Mesenchymal stem cell (in vitro differentiated cells and primary cell): ENCODE measurements at regions not wholly inside any gene's neighbourhood (a gene's known extent, or its start where the extent isn't known, plus 50 kb on each side); places are given as distances from the start of the nearest gene placed in this dataset.

Experiments used
- DNase-seq: peaks from one replicate; pipeline ENCODE4 v3.0.0-alpha.2; 2013
- H2AFZ ChIP-seq: one replicate; pipeline ENCODE4 v1.6.1; 2013; ENCODE audit warnings: low read depth, mild to moderate bottlenecking, control low read depth, inconsistent platforms, low read length, moderate library complexity
- H2AK5ac ChIP-seq: 2 replicates; pipeline ENCODE4 v1.6.1; 2013; ENCODE audit warnings: low read length, moderate library complexity, mild to moderate bottlenecking, inconsistent platforms; ENCODE audit not compliant: severe bottlenecking
- H2BK120ac ChIP-seq: one replicate; pipeline ENCODE4 v1.6.1; 2013; ENCODE audit warnings: low read depth, mild to moderate bottlenecking, inconsistent platforms, low read length, moderate library complexity
- H2BK12ac ChIP-seq, 2 experiments: one replicate each; pipeline ENCODE4 v1.6.1; 2013; ENCODE audit warnings: inconsistent platforms in 2 of 2, low read length in 2 of 2, mild to moderate bottlenecking in 2 of 2, moderate library complexity in 2 of 2, control low read depth in 1 of 2
- H2BK15ac ChIP-seq: one replicate; pipeline ENCODE4 v1.6.1; 2013; ENCODE audit warnings: mild to moderate bottlenecking, low read depth, inconsistent platforms; ENCODE audit not compliant: poor library complexity, severe bottlenecking
- H2BK5ac ChIP-seq: 2 replicates; pipeline ENCODE4 v1.6.1; 2013; ENCODE audit warnings: low read depth, mild to moderate bottlenecking, low read length, control low read depth, inconsistent platforms; ENCODE audit not compliant: poor library complexity, severe bottlenecking
- H3K14ac ChIP-seq, 2 experiments: one replicate each; pipeline ENCODE4 v1.6.1; 2013; ENCODE audit warnings: inconsistent platforms in 2 of 2, low read length in 2 of 2, control low read depth in 1 of 2, mild to moderate bottlenecking in 1 of 2, moderate library complexity in 1 of 2
- H3K18ac ChIP-seq, 2 experiments: one replicate each; pipeline ENCODE4 v1.6.1; 2013; ENCODE audit warnings: inconsistent platforms in 2 of 2, low read length in 2 of 2, control low read depth in 1 of 2, low read depth in 1 of 2, mild to moderate bottlenecking in 1 of 2
- H3K23ac ChIP-seq, 2 experiments: one replicate each; pipeline ENCODE4 v1.6.1; 2013; ENCODE audit warnings: inconsistent platforms in 2 of 2, low read length in 2 of 2, mild to moderate bottlenecking in 2 of 2, moderate library complexity in 2 of 2, control low read depth in 1 of 2
- H3K27ac ChIP-seq: 2 replicates; pipeline ENCODE4 v1.5.1; 2013; ENCODE audit warnings: mild to moderate bottlenecking, moderate library complexity, low read length, control low read depth, inconsistent platforms; ENCODE audit not compliant: poor library complexity, severe bottlenecking
- H3K27me3 ChIP-seq, 2 experiments: 2 replicates each; pipeline versions ENCODE4 v1.6.1 to v1.7.0; 2013; ENCODE audit warnings: low read length in 2 of 2, mild to moderate bottlenecking in 2 of 2, moderate library complexity in 2 of 2, control low read depth in 1 of 2, inconsistent platforms in 1 of 2; ENCODE audit not compliant: control insufficient read depth in 1 of 2, insufficient read depth in 1 of 2
- H3K36me3 ChIP-seq, 2 experiments: 2 replicates each; pipeline versions ENCODE4 v1.6.1 to v1.7.0; 2013; ENCODE audit warnings: low read length in 2 of 2, control low read depth in 1 of 2, inconsistent platforms in 1 of 2, low read depth in 1 of 2, mild to moderate bottlenecking in 1 of 2; ENCODE audit not compliant: insufficient read depth in 2 of 2, control insufficient read depth in 1 of 2
- H3K4ac ChIP-seq, 2 experiments: one replicate each; pipeline ENCODE4 v1.6.1; 2013; ENCODE audit warnings: inconsistent platforms in 2 of 2, low read length in 2 of 2, mild to moderate bottlenecking in 2 of 2, moderate library complexity in 2 of 2, control low read depth in 1 of 2, low read depth in 1 of 2
- H3K4me1 ChIP-seq: 2 replicates; pipeline ENCODE4 v1.6.1; 2013; ENCODE audit warnings: low read depth, low read length, control low read depth; ENCODE audit not compliant: control insufficient read depth, insufficient read depth
- H3K4me2 ChIP-seq: 2 replicates; pipeline ENCODE4 v1.6.1; 2013; ENCODE audit warnings: low read length, mild to moderate bottlenecking, inconsistent platforms; ENCODE audit not compliant: poor library complexity, severe bottlenecking
- H3K4me3 ChIP-seq, 2 experiments: 2 replicates each; pipeline versions ENCODE4 v1.5.1 to v1.7.0; 2013; ENCODE audit warnings: low read length in 2 of 2, mild to moderate bottlenecking in 2 of 2, control low read depth in 1 of 2, low read depth in 1 of 2; ENCODE audit not compliant: insufficient read depth in 1 of 2
- H3K79me1 ChIP-seq: replicated peaks from 2 replicates; pipeline ENCODE4 v1.6.1; 2013; ENCODE audit warnings: mild to moderate bottlenecking, control low read depth, low read length, inconsistent platforms; ENCODE audit not compliant: poor library complexity, severe bottlenecking
- H3K9ac ChIP-seq: 2 replicates; pipeline ENCODE4 v1.7.0; 2013; ENCODE audit warnings: mild to moderate bottlenecking, low read length, moderate library complexity
- H3K9me3 ChIP-seq: 2 replicates; pipeline ENCODE4 v1.7.0; 2013; ENCODE audit warnings: mild to moderate bottlenecking, low read length; ENCODE audit not compliant: control insufficient read depth
- H4K8ac ChIP-seq: one replicate; pipeline ENCODE4 v1.6.1; 2013; ENCODE audit warnings: inconsistent platforms, mild to moderate bottlenecking, low read length, moderate library complexity
- H4K91ac ChIP-seq: one replicate; pipeline ENCODE4 v1.6.1; 2013; ENCODE audit warnings: mild to moderate bottlenecking, low read length, inconsistent platforms
- whole genome bisulfite sequencing: methylation state at CpG from one replicate; pipeline ENCODE4 v1.1.7; 2013; ENCODE audit warnings: mixed read lengths; 5-methylcytosine and 5-hydroxymethylcytosine counted together

GRCh38 chr6:8513174-8513573 is 77.8 kb upstream of the SLC35B3 start:
- H2BK120ac ChIP-seq = no peak overlapping the region
- H2BK12ac ChIP-seq = no peak overlapping the region
- no peak overlapping the region for H3K18ac ChIP-seq
- no peaks in the 10 kb centered on the region for H3K36me3 ChIP-seq
- no peak overlapping the region for H3K14ac ChIP-seq
- no peak overlapping the region for H3K9ac ChIP-seq
- H2AK5ac ChIP-seq = no peak overlapping the region
- H3K9me3 ChIP-seq = peaks cover 5% of the 10 kb centered on the region
- H3K23ac ChIP-seq = no peak overlapping the region
- H3K4me3 ChIP-seq = no peak overlapping the region
- no peak overlapping the region for H2AFZ ChIP-seq
- H3K4me1 ChIP-seq = no peaks in the 10 kb centered on the region
- no peak overlapping the region for H4K8ac ChIP-seq
- H3K4me2 ChIP-seq = no peak overlapping the region
- H3K27me3 ChIP-seq = no peaks in the 10 kb centered on the region
- H3K27ac ChIP-seq = no peak overlapping the region
- no peak for DNase-seq
- 59% methylated on average over 1 of the region's 1 CpG for WGBS
- H3K79me1 ChIP-seq = no peaks in the 10 kb centered on the region
- H2BK15ac ChIP-seq = no peak overlapping the region
- H2BK5ac ChIP-seq = no peak overlapping the region
- H4K91ac ChIP-seq = no peak overlapping the region
- H3K4ac ChIP-seq = no peak overlapping the region

DNA sequence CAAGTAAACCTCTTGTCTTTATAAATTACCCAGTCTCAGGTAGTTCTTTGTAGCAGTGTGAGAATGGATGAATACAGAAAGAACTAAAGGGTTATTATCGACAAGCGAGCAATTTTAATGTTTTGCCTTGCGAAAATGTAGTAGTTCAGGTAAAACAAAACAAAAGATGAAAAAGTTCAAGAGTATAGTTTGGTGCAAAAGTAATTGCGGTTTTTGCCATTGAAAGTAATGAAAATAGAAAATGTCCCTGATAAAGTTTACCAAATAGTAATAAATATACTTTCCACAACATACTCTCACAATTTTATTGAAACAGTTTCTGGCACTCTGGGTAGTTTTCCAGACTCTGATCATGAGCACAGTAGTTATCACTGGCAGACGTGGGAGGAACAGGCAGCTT is 71.9 kb upstream of the SLC35B3 start:
- no peak overlapping the region for H2AFZ ChIP-seq
- H4K91ac ChIP-seq = no peak overlapping the region
- no peak overlapping the region for H2AK5ac ChIP-seq
- H4K8ac ChIP-seq = no peak overlapping the region
- no peak overlapping the region for H3K14ac ChIP-seq
- no peaks in the 10 kb centered on the region for H3K36me3 ChIP-seq
- no peaks in the 10 kb centered on the region for H3K79me1 ChIP-seq
- H2BK12ac ChIP-seq = no peak overlapping the region
- no peak overlapping the region for H2BK15ac ChIP-seq
- no peak overlapping the region for H3K18ac ChIP-seq
- no peak overlapping the region for H2BK5ac ChIP-seq
- no peaks in the 10 kb centered on the region for H3K27me3 ChIP-seq
- no peak overlapping the region for H2BK120ac ChIP-seq
- H3K4me2 ChIP-seq = no peak overlapping the region
- no peaks in the 10 kb centered on the region for H3K9me3 ChIP-seq
- no peaks in the 10 kb centered on the region for H3K4me1 ChIP-seq
- H3K9ac ChIP-seq = no peak overlapping the region
- no peak for DNase-seq
- H3K4ac ChIP-seq = no peak overlapping the region
- H3K23ac ChIP-seq = no peak overlapping the region
- WGBS = 88% methylated on average over 4 of the region's 5 CpGs
- no peak overlapping the region for H3K4me3 ChIP-seq
- H3K27ac ChIP-seq = no peak overlapping the region

DNA sequence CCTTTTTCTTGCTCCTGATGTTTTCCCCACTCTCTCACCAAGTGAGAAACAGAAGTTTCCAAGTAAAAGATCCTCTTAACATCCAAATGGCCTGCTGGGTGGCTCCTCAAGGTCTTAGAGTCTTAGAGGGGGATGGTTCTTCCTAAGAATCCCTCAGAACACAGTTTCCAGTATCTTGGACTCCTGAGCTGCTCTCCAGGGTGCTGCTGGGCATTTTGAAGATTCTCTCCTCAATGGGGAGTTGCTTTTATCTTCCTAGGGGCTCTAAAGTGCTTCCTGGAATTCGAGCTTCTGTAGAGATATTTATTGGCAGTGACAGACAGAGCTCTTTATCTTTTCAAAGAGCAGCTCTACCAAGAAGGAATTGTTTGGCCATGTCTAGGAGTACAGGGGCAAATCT is 70.8 kb upstream of the SLC35B3 start:
- no peak overlapping the region for H4K8ac ChIP-seq
- no peak overlapping the region for H2AFZ ChIP-seq
- H2BK120ac ChIP-seq = no peak overlapping the region
- no peak overlapping the region for H3K18ac ChIP-seq
- H2AK5ac ChIP-seq = no peak overlapping the region
- no peak overlapping the region for H3K14ac ChIP-seq
- no peak overlapping the region for H3K4me2 ChIP-seq
- no peak overlapping the region for H2BK12ac ChIP-seq
- H2BK5ac ChIP-seq = no peak overlapping the region
- H3K4ac ChIP-seq = no peak overlapping the region
- no peaks in the 10 kb centered on the region for H3K4me1 ChIP-seq
- DNase-seq = no peak
- H3K23ac ChIP-seq = no peak overlapping the region
- no peaks in the 10 kb centered on the region for H3K9me3 ChIP-seq
- WGBS = 0% methylated on average over 1 of the region's 1 CpG
- H3K79me1 ChIP-seq = no peaks in the 10 kb centered on the region
- H3K36me3 ChIP-seq = no peaks in the 10 kb centered on the region
- no peak overlapping the region for H4K91ac ChIP-seq
- no peak overlapping the region for H2BK15ac ChIP-seq
- H3K4me3 ChIP-seq = no peak overlapping the region
- no peak overlapping the region for H3K9ac ChIP-seq
- no peak overlapping the region for H3K27ac ChIP-seq
- no peaks in the 10 kb centered on the region for H3K27me3 ChIP-seq

GRCh38 chr6:8499540-8499939 is 64.2 kb upstream of the SLC35B3 start:
- no peak overlapping the region for H2BK120ac ChIP-seq
- H4K8ac ChIP-seq = no peak overlapping the region
- H3K9ac ChIP-seq = no peak overlapping the region
- no peak overlapping the region for H3K4ac ChIP-seq
- H3K14ac ChIP-seq = no peak overlapping the region
- no peak for DNase-seq
- H3K18ac ChIP-seq = no peak overlapping the region
- H3K27ac ChIP-seq = no peak overlapping the region
- H2BK15ac ChIP-seq = no peak overlapping the region
- no peaks in the 10 kb centered on the region for H3K36me3 ChIP-seq
- no peaks in the 10 kb centered on the region for H3K4me1 ChIP-seq
- H3K23ac ChIP-seq = no peak overlapping the region
- H2BK12ac ChIP-seq = no peak overlapping the region
- no peaks in the 10 kb centered on the region for H3K27me3 ChIP-seq
- no peak overlapping the region for H2BK5ac ChIP-seq
- no CpG with 5 or more reads among the region's 1 CpG for WGBS
- H4K91ac ChIP-seq = no peak overlapping the region
- H3K4me3 ChIP-seq = no peak overlapping the region
- H2AK5ac ChIP-seq = no peak overlapping the region
- no peaks in the 10 kb centered on the region for H3K9me3 ChIP-seq
- H3K79me1 ChIP-seq = no peaks in the 10 kb centered on the region
- no peak overlapping the region for H2AFZ ChIP-seq
- no peak overlapping the region for H3K4me2 ChIP-seq
